ENCODE measurements at regions not wholly inside any gene's neighbourhood (a gene's known extent, or its start where the extent isn't known, plus 50 kb on each side); places are given as distances from the start of the nearest gene placed in this dataset.

- no peak for TF ChIP-seq POLR2A (IDR thresholded peaks at IDR 0.05)
- TF ChIP-seq CTCF (IDR thresholded peaks at IDR 0.05) = no peak
Observed at GRCh38 chr9:523444-523843, 308.8 kb downstream of the DOCK8 start.
